ENCODE measurements at regions not wholly inside any gene's neighbourhood (a gene's known extent, or its start where the extent isn't known, plus 50 kb on each side); places are given as distances from the start of the nearest gene placed in this dataset.

DNA sequence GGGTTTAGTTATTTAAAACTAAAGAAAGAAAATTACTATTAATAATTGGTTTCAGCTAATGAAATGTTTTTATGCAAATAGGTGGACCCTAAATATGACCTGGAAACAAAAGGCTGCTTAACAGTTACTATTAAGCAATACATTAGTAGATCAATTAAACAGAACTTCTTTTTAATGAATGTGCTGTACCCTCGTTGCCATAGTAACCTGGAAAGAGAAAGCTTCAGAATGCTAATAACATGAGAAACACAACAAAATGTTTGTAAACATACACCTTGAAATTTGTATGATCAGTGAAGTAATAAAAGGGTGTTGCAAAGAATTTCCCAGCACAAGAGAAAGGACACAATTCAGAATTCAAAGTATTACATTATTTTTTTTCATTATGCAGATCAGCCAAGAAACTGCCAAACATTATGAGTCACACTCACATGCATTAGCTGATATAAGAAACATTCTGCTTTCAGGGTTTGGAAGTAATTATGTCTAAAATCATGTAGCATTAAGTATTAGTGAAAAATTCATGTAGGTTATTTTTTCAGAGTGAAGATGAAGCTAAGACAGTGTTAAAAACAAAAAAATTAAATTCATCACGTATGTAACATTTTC is 348.3 kb downstream of the ISL1 start:
- no peaks in the 10 kb centered on the region for H3K4me1 Mint-ChIP-seq (ENCODE audit: low read depth)
- H3K9me3 Mint-ChIP-seq (ENCODE audit: low read depth): no peaks in the 10 kb centered on the region

DNA sequence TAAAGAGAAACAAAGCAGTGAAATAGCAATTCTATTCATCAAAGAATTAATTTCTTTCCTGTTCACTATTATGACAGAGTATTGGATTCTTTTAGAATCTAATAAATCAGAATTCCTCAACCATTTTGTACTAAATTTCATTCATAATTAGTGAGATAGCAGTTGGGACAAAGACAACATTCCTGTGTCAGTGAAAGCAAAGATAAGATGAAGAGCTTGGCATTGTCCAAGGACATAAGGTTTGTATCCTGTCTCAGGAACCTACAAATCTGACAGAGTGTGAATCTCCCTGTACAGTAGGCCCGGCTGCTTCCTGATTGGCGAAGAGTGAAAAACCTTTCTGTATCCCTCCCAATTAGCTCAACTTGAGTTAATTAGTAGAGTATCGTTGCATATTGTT is 349.1 kb downstream of the ISL1 start:
- TF ChIP-seq, protein P1, sequence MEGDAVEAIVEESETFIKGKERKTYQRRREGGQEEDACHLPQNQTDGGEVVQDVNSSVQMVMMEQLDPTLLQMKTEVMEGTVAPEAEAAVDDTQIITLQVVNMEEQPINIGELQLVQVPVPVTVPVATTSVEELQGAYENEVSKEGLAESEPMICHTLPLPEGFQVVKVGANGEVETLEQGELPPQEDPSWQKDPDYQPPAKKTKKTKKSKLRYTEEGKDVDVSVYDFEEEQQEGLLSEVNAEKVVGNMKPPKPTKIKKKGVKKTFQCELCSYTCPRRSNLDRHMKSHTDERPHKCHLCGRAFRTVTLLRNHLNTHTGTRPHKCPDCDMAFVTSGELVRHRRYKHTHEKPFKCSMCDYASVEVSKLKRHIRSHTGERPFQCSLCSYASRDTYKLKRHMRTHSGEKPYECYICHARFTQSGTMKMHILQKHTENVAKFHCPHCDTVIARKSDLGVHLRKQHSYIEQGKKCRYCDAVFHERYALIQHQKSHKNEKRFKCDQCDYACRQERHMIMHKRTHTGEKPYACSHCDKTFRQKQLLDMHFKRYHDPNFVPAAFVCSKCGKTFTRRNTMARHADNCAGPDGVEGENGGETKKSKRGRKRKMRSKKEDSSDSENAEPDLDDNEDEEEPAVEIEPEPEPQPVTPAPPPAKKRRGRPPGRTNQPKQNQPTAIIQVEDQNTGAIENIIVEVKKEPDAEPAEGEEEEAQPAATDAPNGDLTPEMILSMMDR (IDR thresholded peaks at IDR 0.05; ENCODE audit: unreplicated experiment): no peak
- no peak for DNase-seq (ENCODE audit: low spot score, unreplicated experiment)
- Mint-ChIP-seq H3K4me1 (ENCODE audit: low read depth) (no peaks in the 10 kb centered on the region), H3K27me3 (no peaks in the 10 kb centered on the region), H3K27ac (no peak overlapping the region), H3K4me3 (ENCODE audit: low read depth) (no peak overlapping the region), H3K36me3 (ENCODE audit: insufficient read depth) (no peaks in the 10 kb centered on the region), H3K9me3 (ENCODE audit: low read depth) (no peaks in the 10 kb centered on the region)

More for the DNA sequence above, 348.3 kb downstream of the ISL1 start:
- TF ChIP-seq, protein P1 (IDR thresholded peaks at IDR 0.05; ENCODE audit: unreplicated experiment): no peak
- H3K27me3 Mint-ChIP-seq: no peaks in the 10 kb centered on the region
- no peak overlapping the region for H3K4me3 Mint-ChIP-seq (ENCODE audit: low read depth)
- no peaks in the 10 kb centered on the region for H3K36me3 Mint-ChIP-seq (ENCODE audit: insufficient read depth)
- H3K27ac Mint-ChIP-seq: no peak overlapping the region
- DNase-seq (ENCODE audit: low spot score, unreplicated experiment): no peak

DNA sequence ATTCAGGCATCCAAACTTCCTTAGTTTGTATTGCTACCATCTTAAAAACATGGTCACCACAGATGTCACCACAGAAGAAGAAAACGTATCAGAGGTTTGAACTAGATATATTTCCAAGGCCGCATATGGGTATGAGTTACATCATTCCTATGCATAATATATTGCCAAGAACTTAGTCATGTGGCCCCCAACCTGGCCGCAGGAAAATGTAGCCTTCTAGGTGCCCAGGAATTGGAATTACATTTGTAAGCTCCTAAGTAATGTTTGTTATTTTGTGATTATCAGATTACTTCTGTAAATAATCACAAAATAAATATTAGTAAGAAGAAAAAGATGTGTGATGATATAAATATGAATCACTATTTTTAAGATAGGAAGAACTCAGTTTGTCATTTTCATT is 351.4 kb downstream of the ISL1 start:
- TF ChIP-seq, protein P1 (IDR thresholded peaks at IDR 0.05; ENCODE audit: unreplicated experiment): no peak
- H3K4me3 Mint-ChIP-seq (ENCODE audit: low read depth): no peak overlapping the region
- no peaks in the 10 kb centered on the region for H3K4me1 Mint-ChIP-seq (ENCODE audit: low read depth)
- no peaks in the 10 kb centered on the region for H3K36me3 Mint-ChIP-seq (ENCODE audit: insufficient read depth)
- no peaks in the 10 kb centered on the region for H3K27me3 Mint-ChIP-seq
- no peak overlapping the region for H3K27ac Mint-ChIP-seq
- H3K9me3 Mint-ChIP-seq (ENCODE audit: low read depth): peaks cover 3% of the 10 kb centered on the region
- no peak for DNase-seq (ENCODE audit: low spot score, unreplicated experiment)

DNA sequence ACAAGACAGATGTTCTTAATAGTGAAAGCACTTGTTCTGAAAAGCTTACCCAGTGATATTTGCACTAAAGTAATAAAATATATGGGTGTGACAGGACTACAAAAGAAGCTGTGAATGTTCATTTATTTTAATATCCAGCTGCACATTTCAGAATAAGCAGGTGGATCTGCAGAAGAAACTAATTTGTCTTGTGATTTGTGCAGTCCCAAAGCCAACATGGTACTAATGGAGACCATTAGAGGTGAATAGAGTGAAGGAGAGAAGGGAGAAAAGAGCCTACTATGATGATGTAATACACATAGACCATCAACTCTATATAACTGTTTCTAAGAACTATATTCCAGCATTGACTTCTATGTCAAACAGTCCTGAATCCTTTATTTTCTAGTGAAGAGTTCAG is 362.8 kb downstream of the ISL1 start:
- Mint-ChIP-seq H3K4me3 (ENCODE audit: low read depth) (no peak overlapping the region), H3K27ac (no peak overlapping the region), H3K4me1 (ENCODE audit: low read depth) (no peaks in the 10 kb centered on the region), H3K9me3 (ENCODE audit: low read depth) (peaks cover 9% of the 10 kb centered on the region), H3K27me3 (no peaks in the 10 kb centered on the region), H3K36me3 (ENCODE audit: insufficient read depth) (no peaks in the 10 kb centered on the region)
- DNase-seq (ENCODE audit: low spot score, unreplicated experiment): no peak
- TF ChIP-seq, protein P1 (IDR thresholded peaks at IDR 0.05; ENCODE audit: unreplicated experiment): no peak

DNA sequence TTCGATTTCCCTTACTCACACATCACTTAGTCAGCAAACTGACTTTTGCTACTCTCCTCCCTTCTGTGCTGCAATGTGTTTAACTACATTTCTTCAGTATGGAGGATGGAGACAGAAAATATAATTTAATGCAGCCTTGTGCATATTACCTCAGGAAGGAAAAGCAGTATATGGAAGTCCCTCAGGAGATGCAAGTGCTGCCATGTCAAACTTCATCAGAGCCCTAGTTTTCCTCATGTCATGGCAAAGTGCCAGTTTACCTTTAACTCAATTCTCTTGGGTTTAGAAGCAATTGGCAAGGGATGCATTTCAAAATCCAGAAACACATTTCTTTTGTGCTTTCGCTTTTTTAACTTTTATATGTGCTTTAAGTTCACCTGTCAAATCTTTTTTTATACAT is 365.4 kb downstream of the ISL1 start:
- Mint-ChIP-seq H3K9me3 (ENCODE audit: low read depth) (peaks cover 2% of the 10 kb centered on the region), H3K27ac (no peak overlapping the region), H3K27me3 (no peaks in the 10 kb centered on the region), H3K4me3 (ENCODE audit: low read depth) (no peak overlapping the region), H3K4me1 (ENCODE audit: low read depth) (no peaks in the 10 kb centered on the region), H3K36me3 (ENCODE audit: insufficient read depth) (no peaks in the 10 kb centered on the region)
- TF ChIP-seq, protein P1 (IDR thresholded peaks at IDR 0.05; ENCODE audit: unreplicated experiment): no peak
- no peak for DNase-seq (ENCODE audit: low spot score, unreplicated experiment)

Measured in progenitor cell of endocrine pancreas (in vitro differentiated cells).